Uterus (tissue), 3 donors: ENCODE measurements at regions not wholly inside any gene's neighbourhood (a gene's known extent, or its start where the extent isn't known, plus 50 kb on each side); places are given as distances from the start of the nearest gene placed in this dataset.

Experiments
- DNase-seq, 2 donors: peaks; one replicate each; pipeline ENCODE4 v3.0.0-alpha.2; 2019 to 2020
- H3K27ac ChIP-seq, 2 donors: fragments of 200-600 bp; sonication (generic); 1 replicate in 1 of 2; 2 replicates in 1 of 2; pipeline ENCODE4 v1.5.1; 2016 to 2018
- H3K27me3 ChIP-seq, 2 donors: fragments of 200-600 bp; sonication (generic); one replicate each; pipeline ENCODE4 v1.5.1; 2018 to 2019; ENCODE audit warnings: control low read depth in 1 of 2
- H3K36me3 ChIP-seq, 2 donors: fragments of 200-600 bp; sonication (generic); one replicate each; pipeline ENCODE4 v1.5.1; 2019; ENCODE audit warnings: control low read depth in 1 of 2
- H3K4me1 ChIP-seq, 2 donors: fragments of 200-600 bp; sonication (generic); one replicate each; pipeline ENCODE4 v1.5.1; 2018 to 2019; ENCODE audit warnings: control low read depth in 1 of 2
- H3K4me3 ChIP-seq, 2 donors: fragments of 200-600 bp; sonication (generic); 1 replicate in 1 of 2; 2 replicates in 1 of 2; pipeline ENCODE4 v1.5.1; 2018 to 2019; ENCODE audit warnings: mild to moderate bottlenecking in 1 of 2
- H3K9me3 ChIP-seq, 2 donors: fragments of 200-600 bp; sonication (generic); one replicate each; pipeline ENCODE4 v1.5.1; 2019; ENCODE audit warnings: control low read depth in 1 of 2
- CTCF ChIP-seq, 4 experiments: fragments of 200-600 bp in 2 of 4; fragments of 450-650 bp in 2 of 4; sonication (generic) in 2 of 4; IDR thresholded peaks; one replicate each; pipeline ENCODE4 v1.5.1; 2016 to 2019; ENCODE audit warnings: antibody characterized with exemption in 4 of 4, mild to moderate bottlenecking in 2 of 4, moderate library complexity in 1 of 4
- POLR2A ChIP-seq, 2 donors: fragments of 450-650 bp; IDR thresholded peaks; one replicate each; pipeline ENCODE4 v1.6.1; 2016; ENCODE audit warnings: antibody characterized with exemption in 2 of 2, mild to moderate bottlenecking in 1 of 2, moderate library complexity in 1 of 2
- intact Hi-C: fragments of 100-400 bp; cut with DNase I; formaldehyde crosslinking; loops from one replicate; pipeline ENCODE4 v1.15.1; 2023; ENCODE audit warnings: low total_unique reads
- donor health status: DM: yes; HTN: yes; CAD: no.

GRCh38 chr14:40240245-40240859, 808.1 kb upstream of the FBXO33 start:
- intact Hi-C loops: no loop called here

GRCh38 chr14:40232302-40232701, 800.1 kb upstream of the FBXO33 start:
- Histone ChIP-seq H3K36me3 (no peaks in the 10 kb centered on the region), H3K9me3 (no peaks in the 10 kb centered on the region), H3K27ac (no peak overlapping the region), H3K27me3 (no peaks in the 10 kb centered on the region), H3K4me3 (no peak overlapping the region), H3K4me1 (no peaks in the 10 kb centered on the region)
- DNase-seq: no peak
- TF ChIP-seq CTCF (IDR thresholded peaks at IDR 0.05) (no peak), POLR2A (IDR thresholded peaks at IDR 0.05) (no peak)
- intact Hi-C loops: no loop called here

More at GRCh38 chr14:40240245-40240859, 808.1 kb upstream of the FBXO33 start:
- no peak for TF ChIP-seq CTCF (IDR thresholded peaks at IDR 0.05)
- no peak for TF ChIP-seq POLR2A (IDR thresholded peaks at IDR 0.05)
- H3K36me3 ChIP-seq: no peaks in the 10 kb centered on the region
- no peak overlapping the region for H3K27ac ChIP-seq
- H3K4me1 ChIP-seq: no peaks in the 10 kb centered on the region
- H3K9me3 ChIP-seq: no peaks in the 10 kb centered on the region
- H3K4me3 ChIP-seq: no peak overlapping the region
- no peaks in the 10 kb centered on the region for H3K27me3 ChIP-seq
- no peak for DNase-seq

GRCh38 chr14:40229676-40230075, 797.4 kb upstream of the FBXO33 start:
- no peak for DNase-seq
- Histone ChIP-seq H3K4me1 (no peaks in the 10 kb centered on the region), H3K4me3 (no peak overlapping the region), H3K9me3 (no peaks in the 10 kb centered on the region), H3K36me3 (no peaks in the 10 kb centered on the region), H3K27ac (no peak overlapping the region), H3K27me3 (no peaks in the 10 kb centered on the region)
- TF ChIP-seq CTCF (IDR thresholded peaks at IDR 0.05) (no peak), POLR2A (IDR thresholded peaks at IDR 0.05) (no peak)
- intact Hi-C loops: no loop called here

GRCh38 chr14:40222996-40223395, 790.8 kb upstream of the FBXO33 start:
- intact Hi-C loops: no loop called here

GRCh38 chr14:40221428-40221827, 789.2 kb upstream of the FBXO33 start:
- Histone ChIP-seq H3K27me3 (no peaks in the 10 kb centered on the region), H3K9me3 (no peaks in the 10 kb centered on the region), H3K27ac (no peak overlapping the region), H3K4me3 (no peak overlapping the region), H3K36me3 (no peaks in the 10 kb centered on the region), H3K4me1 (no peaks in the 10 kb centered on the region)
- intact Hi-C loops: no loop called here
- DNase-seq: no peak
- no peak for TF ChIP-seq CTCF (IDR thresholded peaks at IDR 0.05)
- TF ChIP-seq POLR2A (IDR thresholded peaks at IDR 0.05): no peak

More at GRCh38 chr14:40222996-40223395, 790.8 kb upstream of the FBXO33 start:
- no peak for DNase-seq
- no peaks in the 10 kb centered on the region for H3K27me3 ChIP-seq
- no peaks in the 10 kb centered on the region for H3K36me3 ChIP-seq
- no peak overlapping the region for H3K27ac ChIP-seq
- H3K4me3 ChIP-seq: no peak overlapping the region
- no peaks in the 10 kb centered on the region for H3K9me3 ChIP-seq
- no peaks in the 10 kb centered on the region for H3K4me1 ChIP-seq
- TF ChIP-seq CTCF (IDR thresholded peaks at IDR 0.05) (no peak), POLR2A (IDR thresholded peaks at IDR 0.05) (no peak)
